Psoas muscle (tissue), 7 donors: ENCODE measurements at regions not wholly inside any gene's neighbourhood (a gene's known extent, or its start where the extent isn't known, plus 50 kb on each side); places are given as distances from the start of the nearest gene placed in this dataset.

Source experiments
- ATAC-seq, 4 donors: fragments of 200-7000 bp; cut with Tn5 transposase; one replicate each; pipeline ENCODE4 v1.9.1; 2020; ENCODE audit warnings: moderate library complexity in 3 of 4, mild to moderate bottlenecking in 2 of 4
- DNase-seq, 2 donors: peaks; one replicate each; pipeline ENCODE4 v3.0.0-alpha.2; 2020
- H3K27ac ChIP-seq: fragments of 200-600 bp; one replicate; pipeline ENCODE4 v1.8.0; 2022
- H3K27me3 ChIP-seq, 3 donors: fragments of 200-600 bp in 1 of 3; one replicate each; pipeline versions ENCODE4 v1.6.1 to v1.8.0; 2013 to 2022; ENCODE audit warnings: low read length in 2 of 3, mild to moderate bottlenecking in 2 of 3, moderate library complexity in 1 of 3; ENCODE audit not compliant: insufficient read depth in 3 of 3
- H3K36me3 ChIP-seq, 2 donors: fragments of 200-600 bp in 1 of 2; one replicate each; pipeline versions ENCODE4 v1.6.1 to v1.8.0; 2013 to 2022; ENCODE audit warnings: low read depth in 1 of 2, mild to moderate bottlenecking in 1 of 2, moderate library complexity in 1 of 2; ENCODE audit not compliant: insufficient read depth in 1 of 2
- H3K4me1 ChIP-seq: fragments of 200-600 bp; one replicate; pipeline ENCODE4 v1.8.0; 2022
- H3K4me3 ChIP-seq: fragments of 200-600 bp; one replicate; pipeline ENCODE4 v1.8.0; 2022; ENCODE audit warnings: mild to moderate bottlenecking
- H3K9me3 ChIP-seq: fragments of 200-600 bp; one replicate; pipeline ENCODE4 v1.8.0; 2022
- WGBS, 3 donors: extraction: QIAGEN DNeasy Blood & Tissue Kit; methylation state at CpG; one replicate each; pipeline versions ENCODE4 v1.1.6 to v1.1.7; 2013; 5-methylcytosine and 5-hydroxymethylcytosine counted together
- intact Hi-C, 2 donors: fragments of 100-400 bp; cut with DNase I; formaldehyde crosslinking; loops; one replicate each; pipeline versions ENCODE4 v1.11.0 to v1.14.2; 2022
- TF ChIP-seq, protein P1 (sequence below): fragments of 200-600 bp; IDR thresholded peaks from one replicate; pipeline ENCODE4 v1.8.0; 2022; ENCODE audit warnings: antibody characterized with exemption
- donor health status: healthy with polysubstance abuse.
- donor health status: DM: no; HTN: no; CAD: no; lungs with moderate emphysema.
- donor health status: Bipolar disorder and iron deficiency.
- donor health status: healthy.
- donor health status: DM: yes; HTN: yes; CAD: no.
- donor health status: DM: no; HTN: no; CAD: no.
- donor health status: DM: yes; HTN: yes; CAD: no.

DNA sequence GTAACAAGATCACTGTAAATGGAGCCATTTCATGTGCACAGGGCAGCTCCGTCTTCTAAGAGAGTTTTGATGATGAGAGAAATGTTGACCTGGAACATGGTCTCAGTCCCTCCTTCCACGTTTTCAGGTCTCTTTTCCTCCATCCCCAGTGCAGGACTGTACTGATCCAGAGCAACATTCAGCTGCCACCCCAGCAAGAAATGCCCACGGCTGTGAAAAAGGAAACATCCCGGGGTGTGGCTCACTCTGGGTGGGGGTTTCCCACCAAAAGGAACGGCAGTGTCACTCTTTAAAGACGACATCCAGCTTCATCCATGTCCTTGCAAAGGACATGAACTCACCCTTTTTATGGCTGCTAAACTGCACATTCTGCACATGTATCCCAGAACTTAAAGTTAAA, 92.6 kb downstream of the ERMARD start:
- Histone ChIP-seq H3K27me3 (no peaks in the 10 kb centered on the region), H3K4me3 (no peak overlapping the region), H3K4me1 (no peaks in the 10 kb centered on the region), H3K27ac (no peak overlapping the region), H3K36me3 (no peaks in the 10 kb centered on the region), H3K9me3 (no peaks in the 10 kb centered on the region)
- DNase-seq (no peak), ATAC-seq (no peak)
- WGBS, 3 donors = 53 to 59% (median 56%) methylated on average over 6 of the region's 6 CpGs
- TF ChIP-seq, protein P1, sequence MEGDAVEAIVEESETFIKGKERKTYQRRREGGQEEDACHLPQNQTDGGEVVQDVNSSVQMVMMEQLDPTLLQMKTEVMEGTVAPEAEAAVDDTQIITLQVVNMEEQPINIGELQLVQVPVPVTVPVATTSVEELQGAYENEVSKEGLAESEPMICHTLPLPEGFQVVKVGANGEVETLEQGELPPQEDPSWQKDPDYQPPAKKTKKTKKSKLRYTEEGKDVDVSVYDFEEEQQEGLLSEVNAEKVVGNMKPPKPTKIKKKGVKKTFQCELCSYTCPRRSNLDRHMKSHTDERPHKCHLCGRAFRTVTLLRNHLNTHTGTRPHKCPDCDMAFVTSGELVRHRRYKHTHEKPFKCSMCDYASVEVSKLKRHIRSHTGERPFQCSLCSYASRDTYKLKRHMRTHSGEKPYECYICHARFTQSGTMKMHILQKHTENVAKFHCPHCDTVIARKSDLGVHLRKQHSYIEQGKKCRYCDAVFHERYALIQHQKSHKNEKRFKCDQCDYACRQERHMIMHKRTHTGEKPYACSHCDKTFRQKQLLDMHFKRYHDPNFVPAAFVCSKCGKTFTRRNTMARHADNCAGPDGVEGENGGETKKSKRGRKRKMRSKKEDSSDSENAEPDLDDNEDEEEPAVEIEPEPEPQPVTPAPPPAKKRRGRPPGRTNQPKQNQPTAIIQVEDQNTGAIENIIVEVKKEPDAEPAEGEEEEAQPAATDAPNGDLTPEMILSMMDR = no peak
- intact Hi-C loops = no loop called here

DNA sequence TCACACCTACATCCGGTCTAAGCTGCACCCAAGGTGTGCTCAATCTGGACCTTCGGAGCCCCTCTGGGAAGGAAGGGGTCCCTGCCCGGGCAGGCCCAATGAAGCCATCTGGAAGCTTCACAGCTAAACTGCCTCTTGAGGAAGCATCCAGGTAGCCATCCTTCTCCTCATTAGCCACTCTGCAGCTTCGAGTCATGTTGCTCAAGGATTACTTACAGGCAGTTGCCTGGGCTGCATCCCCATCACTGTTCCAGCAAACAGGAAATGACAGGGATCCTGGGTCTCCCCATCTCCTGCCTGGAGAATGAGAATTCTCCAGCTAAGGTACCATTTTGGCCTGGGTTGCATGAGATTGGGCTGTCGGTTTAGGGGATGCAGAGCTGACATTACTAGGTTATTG, 91.7 kb downstream of the ERMARD start:
- ATAC-seq = no peak

DNA sequence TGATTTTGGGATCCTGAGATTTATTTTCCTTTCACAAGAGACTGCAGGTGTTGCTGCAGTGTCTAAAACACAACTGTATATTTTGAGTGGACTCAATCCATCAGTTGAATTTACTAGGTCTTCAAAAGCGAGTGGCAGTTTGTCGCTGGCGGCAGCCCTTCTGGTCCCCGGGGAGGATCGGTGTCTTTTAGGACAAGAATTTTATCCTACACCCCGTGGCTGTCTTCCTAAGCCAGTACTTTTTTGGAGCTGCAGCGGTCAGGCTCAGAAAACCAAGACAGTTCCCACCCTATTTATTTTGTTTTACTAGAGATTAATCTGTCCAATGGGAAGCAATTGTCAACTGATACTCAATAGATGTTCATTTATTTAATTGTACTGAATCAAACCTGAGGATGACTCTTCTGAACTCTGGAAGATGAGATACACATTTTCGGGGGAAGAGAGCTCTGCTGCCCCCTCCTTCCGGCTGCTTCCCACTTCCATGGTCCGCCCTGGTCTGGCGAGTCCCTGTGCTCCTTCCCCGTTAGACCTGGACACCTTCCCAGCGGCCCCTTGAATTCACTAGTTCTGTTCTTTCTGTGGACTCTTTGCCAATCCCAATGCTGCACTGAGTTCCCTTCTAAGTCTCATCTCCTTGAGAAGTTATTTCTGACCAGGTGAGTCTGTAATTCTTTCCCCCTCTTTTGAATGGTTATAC, 90.6 kb downstream of the ERMARD start:
- 66 to 76% (median 72%) methylated on average over 13 of the region's 13 CpGs for WGBS, 3 donors
- Histone ChIP-seq H3K36me3 (no peaks in the 10 kb centered on the region), H3K27ac (no peak overlapping the region), H3K27me3 (peaks cover 0 to 11% (median 3%) of the 10 kb centered on the region in 3 donors), H3K4me1 (no peaks in the 10 kb centered on the region), H3K4me3 (no peak overlapping the region), H3K9me3 (no peaks in the 10 kb centered on the region)
- TF ChIP-seq, protein P1 = no peak
- DNase-seq = no peak
- ATAC-seq = no peak
- intact Hi-C loops = no loop called here

More for the DNA sequence above, 91.7 kb downstream of the ERMARD start:
- intact Hi-C loops = no loop called here
- H3K4me1 ChIP-seq = no peaks in the 10 kb centered on the region
- 83 to 95% (median 83%) methylated on average over 5 of the region's 5 CpGs for WGBS, 3 donors
- H3K27me3 ChIP-seq = peaks cover 0 to 7% (median 0%) of the 10 kb centered on the region in 3 donors
- no peaks in the 10 kb centered on the region for H3K36me3 ChIP-seq
- no peak overlapping the region for H3K27ac ChIP-seq
- no peak overlapping the region for H3K4me3 ChIP-seq
- no peak for DNase-seq
- no peaks in the 10 kb centered on the region for H3K9me3 ChIP-seq
- TF ChIP-seq, protein P1 = no peak

DNA sequence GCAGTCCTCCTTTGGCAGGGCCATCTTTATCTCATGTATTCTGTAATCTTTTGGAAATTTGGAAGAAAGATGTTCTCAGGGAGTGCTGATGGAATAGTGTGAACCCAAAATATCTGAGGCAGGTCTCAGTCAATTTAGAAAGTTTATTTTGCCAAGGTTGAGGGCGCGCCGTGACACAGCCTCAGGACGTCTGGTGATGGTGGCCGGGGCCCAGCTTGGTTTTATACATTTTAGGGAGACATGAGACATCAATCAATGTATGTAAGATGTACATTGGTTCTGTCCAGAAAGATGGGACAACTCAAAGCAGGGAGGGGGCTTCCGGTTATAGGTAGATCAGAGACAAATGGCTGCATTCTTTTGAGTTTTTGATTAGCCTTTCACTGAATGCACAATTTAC, 89.8 kb downstream of the ERMARD start:
- intact Hi-C loops = no loop called here
- Histone ChIP-seq H3K27ac (no peak overlapping the region), H3K9me3 (no peaks in the 10 kb centered on the region), H3K36me3 (no peaks in the 10 kb centered on the region), H3K4me3 (no peak overlapping the region), H3K4me1 (no peaks in the 10 kb centered on the region), H3K27me3 (peaks cover 0 to 16% (median 3%) of the 10 kb centered on the region in 3 donors)
- ATAC-seq = no peak
- 91 to 96% (median 93%) methylated on average over 6 of the region's 6 CpGs for WGBS, 3 donors
- TF ChIP-seq, protein P1 = no peak
- no peak for DNase-seq
